ENCODE measurements at regions not wholly inside any gene's neighbourhood (a gene's known extent, or its start where the extent isn't known, plus 50 kb on each side); places are given as distances from the start of the nearest gene placed in this dataset.

DNA sequence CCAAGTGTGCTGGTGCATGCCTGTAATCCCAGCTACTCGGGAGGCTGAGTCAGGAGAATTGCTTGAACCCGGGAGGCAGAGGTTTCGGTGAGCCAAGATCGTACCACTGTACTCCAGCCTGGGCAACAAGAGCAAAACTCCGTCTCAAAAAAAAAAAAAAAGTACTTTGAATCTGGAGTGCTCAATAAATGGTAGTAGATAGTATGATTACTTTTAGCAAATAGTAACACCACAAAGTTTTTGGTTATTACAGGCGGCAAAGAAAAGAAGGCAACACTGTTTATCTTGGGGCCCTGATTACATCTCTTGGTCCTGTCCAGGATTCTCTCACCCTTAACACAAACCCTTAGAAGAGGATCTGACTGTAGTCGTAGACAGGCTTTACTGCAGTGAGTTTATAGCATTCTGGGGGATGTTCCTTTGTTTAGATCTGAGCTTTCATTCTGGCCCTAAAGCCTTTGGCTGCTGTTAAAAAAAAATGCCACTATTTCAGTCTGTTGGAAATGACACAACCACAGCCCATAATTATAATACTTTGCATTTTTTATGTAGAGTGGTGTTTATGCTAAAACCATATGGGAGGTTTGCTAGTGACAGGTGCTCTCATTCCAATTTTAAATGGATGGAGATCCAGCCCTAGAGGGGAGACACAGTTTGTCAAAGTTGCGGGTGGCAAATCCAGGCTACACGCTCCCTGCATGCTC is 79.7 kb upstream of the SLC2A1 start:
- DNase-seq (ENCODE audit: low read depth, low spot score): no peak
- TF ChIP-seq CTCF (IDR thresholded peaks at IDR 0.05; ENCODE audit: low read depth, low read length): no peak
- in situ Hi-C loops (cut with HindIII; ENCODE audit: low sequenced_read_pairs): no loop called here
- no peak overlapping the region for H3K4me3 ChIP-seq (ENCODE audit: low read depth, low read length)

DNA sequence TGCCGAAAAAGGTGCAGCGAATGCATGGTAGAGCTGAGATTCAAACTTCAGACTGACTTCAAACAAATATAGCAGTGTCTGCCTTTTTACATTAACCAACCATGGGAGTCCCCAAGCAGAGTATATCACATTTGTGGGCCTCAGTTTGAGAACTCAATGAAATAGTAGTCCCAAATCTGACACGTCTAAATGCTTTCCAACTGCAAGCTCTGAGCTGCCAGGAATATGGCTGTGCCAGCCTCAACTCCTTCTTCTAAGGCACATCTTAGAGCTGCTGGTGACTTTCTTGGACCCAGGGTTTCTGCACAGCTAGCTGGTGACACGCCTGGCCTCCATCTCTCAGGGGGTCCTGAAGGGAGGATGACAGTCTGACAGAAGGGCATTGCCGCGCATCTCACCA is 78.8 kb upstream of the SLC2A1 start:
- no peak for TF ChIP-seq CTCF (IDR thresholded peaks at IDR 0.05; ENCODE audit: low read depth, low read length)
- H3K4me3 ChIP-seq (ENCODE audit: low read depth, low read length): no peak overlapping the region
- DNase-seq (ENCODE audit: low read depth, low spot score): no peak
- in situ Hi-C loops (cut with HindIII; ENCODE audit: low sequenced_read_pairs): no loop called here

DNA sequence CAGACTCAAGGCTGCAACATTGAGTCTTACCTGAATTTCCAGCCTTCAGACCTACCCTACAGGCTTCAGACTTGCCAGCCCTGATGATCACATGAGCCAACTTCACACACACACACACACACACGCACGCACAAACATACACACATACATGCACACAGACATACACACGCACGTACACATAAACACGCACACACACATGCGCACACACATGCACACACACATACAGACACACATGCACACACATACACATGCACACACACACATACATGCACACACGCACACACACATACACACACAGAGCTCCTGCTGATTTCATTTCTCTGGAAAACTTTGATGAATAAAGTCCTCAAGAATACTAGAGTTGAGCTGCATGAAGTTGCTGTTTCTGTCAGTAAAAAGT is 78.3 kb upstream of the SLC2A1 start:
- no peak for TF ChIP-seq CTCF (IDR thresholded peaks at IDR 0.05; ENCODE audit: low read depth, low read length)
- DNase-seq (ENCODE audit: low read depth, low spot score): no peak
- in situ Hi-C loops (cut with HindIII; ENCODE audit: low sequenced_read_pairs): no loop called here
- H3K4me3 ChIP-seq (ENCODE audit: low read depth, low read length): no peak overlapping the region

DNA sequence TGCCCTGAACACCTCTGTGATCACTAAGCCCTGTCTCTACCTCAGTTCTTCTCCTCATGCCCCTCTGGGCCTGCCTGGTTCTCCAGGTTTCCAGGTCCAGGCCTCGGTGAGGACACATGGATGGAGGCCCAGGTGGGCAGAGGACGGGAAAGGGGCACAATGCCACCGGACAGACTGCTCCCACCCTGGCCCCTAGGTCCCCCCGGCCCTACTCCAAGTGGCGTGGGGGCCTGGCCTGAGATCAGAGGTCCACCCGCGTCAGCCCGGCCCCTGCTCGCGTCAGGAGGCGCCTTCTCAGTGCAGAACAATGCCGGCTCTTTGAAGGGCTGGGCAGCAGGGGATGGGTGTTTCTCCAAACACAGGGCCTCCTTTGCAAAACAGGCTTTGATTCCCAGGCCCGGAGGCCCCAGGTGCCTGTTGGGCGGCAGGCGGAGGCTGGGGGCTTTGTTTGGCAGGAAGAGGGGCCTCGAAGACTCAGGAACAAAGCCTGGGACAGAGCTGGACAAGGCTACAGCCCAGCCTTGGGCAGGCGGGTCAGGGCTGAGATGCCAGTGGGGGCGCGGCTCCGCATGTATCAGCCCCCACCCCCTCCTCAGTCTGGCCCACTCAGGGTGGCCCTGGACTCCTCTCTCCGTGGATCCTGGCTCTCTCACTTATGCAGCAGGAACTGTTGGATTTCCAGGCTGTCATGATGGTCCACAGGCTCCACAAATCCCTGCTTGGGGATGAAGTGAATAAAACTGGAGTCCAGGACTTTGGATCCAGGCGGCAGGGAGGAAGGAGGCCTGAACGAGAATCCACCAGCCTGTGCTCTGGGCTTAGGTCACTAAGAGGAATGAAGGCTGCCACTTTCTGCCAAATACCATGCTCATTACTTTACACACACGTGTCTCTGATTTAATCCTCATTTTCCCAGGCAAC is 77.4 kb upstream of the SLC2A1 start:
- DNase-seq (ENCODE audit: low read depth, low spot score): no peak
- no peak overlapping the region for H3K4me3 ChIP-seq (ENCODE audit: low read depth, low read length)
- TF ChIP-seq CTCF (IDR thresholded peaks at IDR 0.05; ENCODE audit: low read depth, low read length): no peak
- in situ Hi-C loops (cut with HindIII; ENCODE audit: low sequenced_read_pairs): no loop called here

DNA sequence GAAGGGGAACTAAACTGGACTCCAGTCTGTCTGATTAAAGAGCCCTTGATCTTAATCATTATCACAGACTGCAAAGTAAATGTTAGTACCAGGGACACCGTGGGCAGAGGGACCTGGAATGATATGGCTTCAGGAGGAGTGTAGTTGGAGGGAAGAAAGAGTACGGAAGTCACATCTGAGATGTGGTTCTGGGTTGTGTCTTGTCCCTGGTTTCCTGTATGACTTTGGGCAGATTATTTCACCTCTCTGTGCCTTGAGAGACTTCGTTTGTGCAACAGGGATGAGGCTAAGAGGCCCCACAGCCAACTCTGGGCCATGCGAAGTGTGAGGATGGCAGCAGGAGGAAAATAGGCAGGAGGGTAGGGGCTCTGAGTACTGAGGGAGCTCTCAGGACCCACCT is 76.1 kb upstream of the SLC2A1 start:
- no peak for DNase-seq (ENCODE audit: low read depth, low spot score)
- in situ Hi-C loops (cut with HindIII; ENCODE audit: low sequenced_read_pairs): no loop called here
- H3K4me3 ChIP-seq (ENCODE audit: low read depth, low read length): no peak overlapping the region
- no peak for TF ChIP-seq CTCF (IDR thresholded peaks at IDR 0.05; ENCODE audit: low read depth, low read length)

DNA sequence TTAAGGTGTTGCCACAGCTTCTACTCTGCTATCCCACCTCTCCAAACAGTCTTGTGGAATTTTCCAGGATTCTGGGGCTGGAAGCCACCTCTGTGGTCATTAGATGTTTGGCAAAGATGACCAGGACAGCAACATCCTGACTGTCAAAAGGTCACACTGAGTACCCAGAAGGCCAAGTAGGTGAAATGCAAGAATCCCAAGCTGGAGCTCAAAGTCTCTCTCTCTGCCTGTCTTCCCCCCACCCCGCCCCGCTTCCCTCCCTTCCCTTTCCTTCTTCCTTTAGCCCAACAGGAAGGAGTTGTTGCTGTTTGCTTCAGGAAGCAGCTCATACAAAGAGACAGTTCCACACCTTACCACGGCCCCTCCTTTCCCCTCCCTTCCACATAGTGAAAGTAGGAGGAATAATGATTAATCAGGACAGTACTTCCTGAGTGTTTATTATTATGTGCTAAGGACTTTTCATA is 75.6 kb upstream of the SLC2A1 start:
- H3K4me3 ChIP-seq (ENCODE audit: low read depth, low read length): no peak overlapping the region
- in situ Hi-C loops (cut with HindIII; ENCODE audit: low sequenced_read_pairs): no loop called here
- no peak for TF ChIP-seq CTCF (IDR thresholded peaks at IDR 0.05; ENCODE audit: low read depth, low read length)
- DNase-seq (ENCODE audit: low read depth, low spot score): no peak
